Activated CD8-positive, alpha-beta T cell treated with anti-CD3 and anti-CD28 coated beads, Interleukin-2, amount 10 ng/mL, durations not matched to agents 7 days and 5 days (primary cell): ENCODE measurements at regions not wholly inside any gene's neighbourhood (a gene's known extent, or its start where the extent isn't known, plus 50 kb on each side); places are given as distances from the start of the nearest gene placed in this dataset.

Source experiments
- ATAC-seq: fragments of 150-1000 bp; cut with Tn5 transposase; one replicate; pipeline ENCODE4 v1.10.0; 2021; ENCODE audit warnings: moderate library complexity
- CTCF ChIA-PET: fragments of 350-600 bp; sonication (Branson Sonifier 250); formaldehyde crosslinking; loops from one replicate; lab custom pipeline; 2021; ENCODE audit warnings: antibody characterized with exemption; lab: Charles Lee
- POLR2A ChIA-PET: fragments of 350-600 bp; sonication (Branson Sonifier 250); formaldehyde crosslinking; loops from one replicate; lab custom pipeline; 2021; ENCODE audit warnings: antibody characterized with exemption; lab: Charles Lee
- DNase-seq: peaks from one replicate; pipeline ENCODE4 v3.0.0-alpha.2; 2020
- H3K27ac Mint-ChIP-seq: one replicate; pipeline ENCODE4 v1.8.0; 2021; ENCODE audit warnings: mild to moderate bottlenecking, mixed read lengths
- H3K27me3 Mint-ChIP-seq: one replicate; pipeline ENCODE4 v1.8.0; 2021; ENCODE audit warnings: low read depth, mixed read lengths
- H3K36me3 Mint-ChIP-seq: one replicate; pipeline ENCODE4 v1.8.0; 2021; ENCODE audit warnings: low read depth, mixed read lengths
- H3K4me1 Mint-ChIP-seq: one replicate; pipeline ENCODE4 v1.8.0; 2021; ENCODE audit warnings: low read depth, mixed read lengths
- H3K4me3 Mint-ChIP-seq: one replicate; pipeline ENCODE4 v1.8.0; 2021; ENCODE audit warnings: mild to moderate bottlenecking, mixed read lengths
- H3K9me3 Mint-ChIP-seq: one replicate; pipeline ENCODE4 v1.8.0; 2022; ENCODE audit warnings: mixed read lengths; ENCODE audit not compliant: insufficient read depth

GRCh38 chr5:133891390-133891789 is 77.0 kb downstream of the C5orf15 start:
- no peak overlapping the region for H3K27ac Mint-ChIP-seq
- ATAC-seq: no peak
- no peaks in the 10 kb centered on the region for H3K9me3 Mint-ChIP-seq
- no peaks in the 10 kb centered on the region for H3K36me3 Mint-ChIP-seq
- POLR2A ChIA-PET: no interaction called here
- H3K27me3 Mint-ChIP-seq: peaks cover 7% of the 10 kb centered on the region
- no peaks in the 10 kb centered on the region for H3K4me1 Mint-ChIP-seq
- CTCF ChIA-PET: no interaction called here
- H3K4me3 Mint-ChIP-seq: no peak overlapping the region
- no peak for DNase-seq

GRCh38 chr5:133890776-133891280 is 77.6 kb downstream of the C5orf15 start:
- H3K4me3 Mint-ChIP-seq: no peak overlapping the region
- H3K4me1 Mint-ChIP-seq: peaks cover 2% of the 10 kb centered on the region
- H3K36me3 Mint-ChIP-seq: no peaks in the 10 kb centered on the region
- no peak overlapping the region for H3K27ac Mint-ChIP-seq
- POLR2A ChIA-PET: no interaction called here
- ATAC-seq: no peak
- DNase-seq: no peak
- CTCF ChIA-PET: no interaction called here
- no peaks in the 10 kb centered on the region for H3K9me3 Mint-ChIP-seq
- peaks cover 7% of the 10 kb centered on the region for H3K27me3 Mint-ChIP-seq

GRCh38 chr5:133890314-133890713 is 78.1 kb downstream of the C5orf15 start:
- CTCF ChIA-PET: no interaction called here
- ATAC-seq: no peak

GRCh38 chr5:133889271-133889905 is 79.0 kb downstream of the C5orf15 start:
- Mint-ChIP-seq H3K4me1 (peaks cover 2% of the 10 kb centered on the region), H3K9me3 (no peaks in the 10 kb centered on the region), H3K27ac (no peak overlapping the region), H3K4me3 (no peak overlapping the region), H3K27me3 (peaks cover under 1% of the 10 kb centered on the region), H3K36me3 (no peaks in the 10 kb centered on the region)
- ChIA-PET CTCF (no interaction called here), POLR2A (no interaction called here)
- DNase-seq (no peak), ATAC-seq (no peak)

More at GRCh38 chr5:133890314-133890713, 78.1 kb downstream of the C5orf15 start:
- Mint-ChIP-seq H3K9me3 (no peaks in the 10 kb centered on the region), H3K27ac (no peak overlapping the region), H3K4me3 (no peak overlapping the region), H3K4me1 (peaks cover 2% of the 10 kb centered on the region), H3K36me3 (no peaks in the 10 kb centered on the region), H3K27me3 (peaks cover 5% of the 10 kb centered on the region)
- POLR2A ChIA-PET: no interaction called here
- no peak for DNase-seq

GRCh38 chr5:133888625-133888991 is 79.8 kb downstream of the C5orf15 start:
- CTCF ChIA-PET: no interaction called here
- no peaks in the 10 kb centered on the region for H3K36me3 Mint-ChIP-seq

GRCh38 chr5:133885566-133885965 is 82.9 kb downstream of the C5orf15 start:
- Mint-ChIP-seq H3K4me1 (peaks cover 2% of the 10 kb centered on the region), H3K36me3 (no peaks in the 10 kb centered on the region), H3K4me3 (no peak overlapping the region), H3K9me3 (no peaks in the 10 kb centered on the region), H3K27me3 (peaks cover 3% of the 10 kb centered on the region), H3K27ac (no peak overlapping the region)
- CTCF ChIA-PET: interaction anchor here (0.9 kb wide), 1 partner anchor 17 kb away, joined by 3 read pairs; no protein-coding TSS in a partner anchor
- ATAC-seq (no peak), DNase-seq (no peak)
- POLR2A ChIA-PET: no interaction called here

More at GRCh38 chr5:133888625-133888991, 79.8 kb downstream of the C5orf15 start:
- POLR2A ChIA-PET: no interaction called here
- H3K27me3 Mint-ChIP-seq: peaks cover 3% of the 10 kb centered on the region
- H3K4me3 Mint-ChIP-seq: no peak overlapping the region
- no peak for DNase-seq
- no peak for ATAC-seq
- no peak overlapping the region for H3K27ac Mint-ChIP-seq
- no peaks in the 10 kb centered on the region for H3K9me3 Mint-ChIP-seq
- H3K4me1 Mint-ChIP-seq: peaks cover 2% of the 10 kb centered on the region

- ChIA-PET POLR2A (no interaction called here), CTCF (no interaction called here)
- Mint-ChIP-seq H3K27ac (no peak overlapping the region), H3K9me3 (no peaks in the 10 kb centered on the region), H3K4me1 (peaks cover 2% of the 10 kb centered on the region), H3K36me3 (no peaks in the 10 kb centered on the region), H3K4me3 (no peak overlapping the region), H3K27me3 (peaks cover 3% of the 10 kb centered on the region)
- ATAC-seq (no peak), DNase-seq (no peak)
Measured at GRCh38 chr5:133884569-133885311, 83.7 kb downstream of the C5orf15 start.

- ATAC-seq (no peak), DNase-seq (no peak)
- Mint-ChIP-seq H3K27me3 (peaks cover 3% of the 10 kb centered on the region), H3K4me3 (no peak overlapping the region), H3K9me3 (no peaks in the 10 kb centered on the region), H3K4me1 (peaks cover 2% of the 10 kb centered on the region), H3K27ac (no peak overlapping the region), H3K36me3 (no peaks in the 10 kb centered on the region)
- CTCF ChIA-PET: interaction anchor here (1.1 kb wide), 1 partner anchor 15 kb away, joined by 4 read pairs; no protein-coding TSS in a partner anchor
- POLR2A ChIA-PET: interaction anchor here (0.8 kb wide), 1 partner anchor 35 kb away, joined by 3 read pairs; no protein-coding TSS in a partner anchor
Measured at GRCh38 chr5:133883916-133884315, 84.5 kb downstream of the C5orf15 start.

- Mint-ChIP-seq H3K4me3 (no peak overlapping the region), H3K4me1 (peaks cover 2% of the 10 kb centered on the region), H3K36me3 (no peaks in the 10 kb centered on the region), H3K27ac (no peak overlapping the region), H3K9me3 (no peaks in the 10 kb centered on the region), H3K27me3 (peaks cover 3% of the 10 kb centered on the region)
- ATAC-seq (no peak), DNase-seq (no peak)
- POLR2A ChIA-PET: no interaction called here
- CTCF ChIA-PET: interaction anchor here (0.8 kb wide), 1 partner anchor 14 kb away, joined by 3 read pairs; no protein-coding TSS in a partner anchor
Measured at GRCh38 chr5:133882846-133883245, 85.6 kb downstream of the C5orf15 start.

- DNase-seq: no peak
- no peak for ATAC-seq
- H3K4me3 Mint-ChIP-seq: no peak overlapping the region
- no peaks in the 10 kb centered on the region for H3K9me3 Mint-ChIP-seq
- H3K27ac Mint-ChIP-seq: no peak overlapping the region
- H3K36me3 Mint-ChIP-seq: no peaks in the 10 kb centered on the region
- peaks cover 2% of the 10 kb centered on the region for H3K4me1 Mint-ChIP-seq
- peaks cover 3% of the 10 kb centered on the region for H3K27me3 Mint-ChIP-seq
- ChIA-PET POLR2A (no interaction called here), CTCF (interaction anchor here (0.8 kb wide), 1 partner anchor 14 kb away, joined by 3 read pairs; no protein-coding TSS in a partner anchor)
Measured at GRCh38 chr5:133882389-133882695, 86.1 kb downstream of the C5orf15 start.

- ChIA-PET CTCF (interaction anchor here (5.1 kb wide), 1 partner anchor 13 kb away, joined by 32 read pairs; no protein-coding TSS in a partner anchor), POLR2A (no interaction called here)
- Mint-ChIP-seq H3K27ac (no peak overlapping the region), H3K4me1 (peaks cover 2% of the 10 kb centered on the region), H3K27me3 (peaks cover 3% of the 10 kb centered on the region), H3K9me3 (no peaks in the 10 kb centered on the region), H3K4me3 (no peak overlapping the region), H3K36me3 (no peaks in the 10 kb centered on the region)
- DNase-seq (no peak), ATAC-seq (no peak)
Measured at GRCh38 chr5:133881576-133882388, 86.6 kb downstream of the C5orf15 start.
